Stimulated activated CD4-positive, alpha-beta T cell treated with anti-CD3 and anti-CD28 coated beads, TNF-alpha, amount 100 ng/mL, for 4 hours (primary cell): ENCODE measurements at regions not wholly inside any gene's neighbourhood (a gene's known extent, or its start where the extent isn't known, plus 50 kb on each side); places are given as distances from the start of the nearest gene placed in this dataset.

Experiments used
- DNase-seq, 3 experiments: peaks; one replicate each; pipeline ENCODE4 v3.0.0-alpha.2; 2020; ENCODE audit warnings: low read depth in 3 of 3

DNA sequence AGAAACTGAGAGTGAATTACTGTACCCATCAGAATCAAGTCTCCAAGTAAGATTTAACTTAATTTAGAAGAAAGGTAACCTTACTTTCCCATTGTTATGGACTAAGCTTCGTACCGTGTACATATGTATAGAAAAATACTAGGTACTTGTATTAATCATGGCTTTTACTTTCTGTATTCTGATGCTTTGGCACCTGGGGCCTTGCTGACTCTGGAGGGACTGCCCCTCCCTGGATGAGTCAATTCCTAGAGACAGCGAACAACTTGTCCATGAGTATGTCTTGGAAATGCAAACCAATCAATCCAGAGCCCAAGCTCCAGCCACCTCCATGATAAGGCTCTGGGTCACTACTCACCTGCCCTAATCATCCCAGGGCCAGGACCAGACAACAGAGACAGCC, 50.0 kb upstream of the DGKG start:
- DNase-seq: no peak
